GM19351 (cell line): ENCODE measurements at regions not wholly inside any gene's neighbourhood (a gene's known extent, or its start where the extent isn't known, plus 50 kb on each side); places are given as distances from the start of the nearest gene placed in this dataset.
A peak's percentile ranks its signal among the peaks of the same experiment; 100 is the strongest.
"Not testable (repeated sequence)": the region's sequence is repeated elsewhere in the genome, so short reads cannot be mapped to it uniquely, and the experiment has no call there.

Experiments used
- ATAC-seq: cut with Tn5 transposase; IDR thresholded peaks from one replicate; pipeline ENCODE4 v1.9.1; 2021; ENCODE audit warnings: mild to moderate bottlenecking, moderate library complexity; ENCODE audit not compliant: unreplicated experiment

- ATAC-seq, result peak; percentile 69
These were observed 55.4 kb downstream of the TMEM121 start for GRCh38 chr14:105581551-105582341.

GRCh38 chr14:105582639-105583038, 56.3 kb downstream of the TMEM121 start:
- no peak for ATAC-seq

- ATAC-seq, result not testable (repeated sequence)
These were observed 57.5 kb downstream of the TMEM121 start for GRCh38 chr14:105583914-105584313.

- not testable (repeated sequence) for ATAC-seq
These were observed 58.9 kb downstream of the TMEM121 start for GRCh38 chr14:105585290-105585689.

- ATAC-seq, result peak; percentile 33
These were observed 59.3 kb downstream of the TMEM121 start for GRCh38 chr14:105585722-105586121.

GRCh38 chr14:105586144-105586872, 59.9 kb downstream of the TMEM121 start:
- peak; percentile 12 for ATAC-seq

GRCh38 chr14:105587034-105587433, 60.7 kb downstream of the TMEM121 start:
- not testable (repeated sequence) for ATAC-seq

GRCh38 chr14:105587482-105588235, 61.3 kb downstream of the TMEM121 start:
- not testable (repeated sequence) for ATAC-seq

GRCh38 chr14:105588236-105588860, 62.0 kb downstream of the TMEM121 start:
- ATAC-seq, result no peak

- ATAC-seq, result no peak
These were observed 63.0 kb downstream of the TMEM121 start for GRCh38 chr14:105589161-105589925.

- ATAC-seq, result not testable (repeated sequence)
These were observed 63.5 kb downstream of the TMEM121 start for GRCh38 chr14:105589926-105590185.

- ATAC-seq, result no peak
These were observed 64.7 kb downstream of the TMEM121 start for GRCh38 chr14:105591052-105591451.

GRCh38 chr14:105591792-105592341, 65.5 kb downstream of the TMEM121 start:
- not testable (repeated sequence) for ATAC-seq

- ATAC-seq, result not testable (repeated sequence)
These were observed 66.3 kb downstream of the TMEM121 start for GRCh38 chr14:105592646-105593045.

- ATAC-seq, result not testable (repeated sequence)
These were observed 69.0 kb downstream of the TMEM121 start for GRCh38 chr14:105595346-105595745.

- not testable (repeated sequence) for ATAC-seq
These were observed 70.0 kb downstream of the TMEM121 start for GRCh38 chr14:105596374-105596773.

GRCh38 chr14:105598040-105598763, 71.8 kb downstream of the TMEM121 start:
- not testable (repeated sequence) for ATAC-seq

GRCh38 chr14:105598925-105599586, 72.7 kb downstream of the TMEM121 start:
- ATAC-seq, result not testable (repeated sequence)
